Kidney (tissue), 10 donors: ENCODE measurements at regions not wholly inside any gene's neighbourhood (a gene's known extent, or its start where the extent isn't known, plus 50 kb on each side); places are given as distances from the start of the nearest gene placed in this dataset.
"Not testable (repeated sequence)": the region's sequence is repeated elsewhere in the genome, so short reads cannot be mapped to it uniquely, and the experiment has no call there.

ENCODE experiments used
- DNase-seq, 5 donors: peaks; one replicate each; pipeline ENCODE4 v3.0.0-alpha.2; 2013 to 2020
- FAIRE-seq: peaks from 2 replicates; lab custom pipeline; 2012; peaks lifted over from hg19 to GRCh38; lab: Jason Lieb, UNC
- H3K27ac ChIP-seq, 2 donors: one replicate each; pipeline ENCODE4 v1.7.0; 2013; ENCODE audit warnings: low read depth in 2 of 2, low read length in 2 of 2, inconsistent platforms in 1 of 2
- H3K27me3 ChIP-seq: one replicate; pipeline ENCODE4 v1.7.1; 2013; ENCODE audit warnings: low read length, inconsistent platforms; ENCODE audit not compliant: control insufficient read depth, insufficient read depth
- H3K36me3 ChIP-seq, 3 donors: one replicate each; pipeline versions ENCODE4 v1.7.0 to v1.7.1; 2013; ENCODE audit warnings: low read length in 3 of 3, control low read depth in 1 of 3, inconsistent platforms in 1 of 3; ENCODE audit not compliant: insufficient read depth in 3 of 3, control insufficient read depth in 2 of 3
- H3K4me1 ChIP-seq, 3 donors: one replicate each; pipeline versions ENCODE4 v1.7.0 to v1.7.1; 2013; ENCODE audit warnings: low read length in 3 of 3, inconsistent platforms in 1 of 3, low read depth in 1 of 3; ENCODE audit not compliant: control insufficient read depth in 2 of 3, insufficient read depth in 2 of 3
- H3K4me3 ChIP-seq, 3 donors: one replicate each; pipeline versions ENCODE4 v1.7.0 to v1.8.1; 2013; ENCODE audit warnings: low read length in 3 of 3, control low read depth in 1 of 3, inconsistent platforms in 1 of 3
- H3K9ac ChIP-seq, 3 donors: one replicate each; pipeline versions ENCODE4 v1.7.0 to v1.7.1; 2013; ENCODE audit warnings: low read length in 3 of 3, control low read depth in 1 of 3, inconsistent platforms in 1 of 3
- H3K9me3 ChIP-seq, 3 donors: one replicate each; pipeline versions ENCODE4 v1.7.0 to v1.7.1; 2013; ENCODE audit warnings: low read length in 3 of 3, control low read depth in 1 of 3, inconsistent platforms in 1 of 3; ENCODE audit not compliant: control insufficient read depth in 2 of 3, insufficient read depth in 1 of 3
- intact Hi-C: fragments of 100-400 bp; cut with DNase I; formaldehyde crosslinking; loops from one replicate; pipeline ENCODE4 v1.11.1; 2022
- donor health status: control.
- donor health status: control.
- donor health status: DM: yes; HTN: yes; CAD: no.
- donor health status: Normal renal cell carcinoma (clear cell type).

DNA sequence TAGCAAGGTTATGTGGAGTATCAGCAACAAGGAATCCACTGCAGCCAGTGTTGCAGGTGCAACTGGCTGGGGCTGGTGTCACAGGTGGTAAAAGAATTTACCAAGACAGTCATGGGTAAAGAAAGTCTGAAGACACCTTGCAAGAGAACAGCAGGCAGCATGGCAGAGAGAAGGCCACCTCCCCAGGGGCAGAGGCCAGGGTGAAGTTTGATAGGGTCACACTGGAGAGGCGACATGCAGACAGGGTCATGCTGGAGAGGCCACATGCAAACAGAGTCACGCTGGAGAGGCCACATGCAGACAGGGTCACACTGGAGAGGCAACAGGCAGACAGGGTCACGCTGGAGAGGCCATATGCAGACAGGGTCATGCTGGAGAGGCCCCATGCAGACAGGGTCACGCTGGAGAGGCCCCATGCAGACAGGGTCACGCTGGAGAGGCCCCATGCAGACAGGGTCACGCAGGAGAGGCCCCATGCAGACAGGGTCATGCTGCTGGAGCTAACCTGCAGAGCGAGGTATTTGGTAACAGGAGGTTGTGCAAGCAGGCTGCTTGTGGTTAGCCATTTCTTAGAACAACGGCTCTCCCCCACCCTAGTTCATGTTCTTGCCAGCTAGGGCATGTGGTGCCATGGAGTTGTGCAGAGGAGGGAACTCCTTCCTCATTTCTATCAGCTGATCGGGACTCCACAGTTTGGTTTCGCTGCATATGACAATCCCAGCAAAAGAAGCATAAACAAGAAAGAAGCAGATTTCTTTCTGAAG, 188.2 kb upstream of the FOXD4L5 start:
- FAIRE-seq, intact Hi-C loops: not testable (repeated sequence)

DNA sequence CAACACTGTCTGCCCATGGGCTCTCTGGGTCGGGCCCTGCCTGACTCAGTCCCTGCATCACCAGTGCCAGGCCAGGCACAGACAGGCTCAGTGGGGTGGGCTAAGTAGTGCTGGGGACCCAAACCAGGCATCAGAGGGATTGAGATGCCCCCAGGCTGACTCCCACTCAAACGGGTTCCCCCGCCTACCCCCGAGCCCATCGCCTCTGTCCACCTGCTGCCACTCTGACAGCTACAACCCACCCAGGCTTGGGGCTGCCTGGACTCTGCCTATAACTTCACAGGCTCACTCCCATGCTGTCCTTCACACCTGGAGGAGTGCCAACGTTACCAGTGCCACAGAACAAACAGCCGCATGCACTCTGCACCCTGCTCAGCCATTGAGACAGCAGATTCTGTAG, 186.1 kb upstream of the FOXD4L5 start:
- intact Hi-C loops, H3K36me3 ChIP-seq, H3K27me3 ChIP-seq, H3K9me3 ChIP-seq, FAIRE-seq, H3K4me3 ChIP-seq, H3K9ac ChIP-seq, H3K4me1 ChIP-seq, H3K27ac ChIP-seq, DNase-seq: not testable (repeated sequence)

More for the DNA sequence above, 188.2 kb upstream of the FOXD4L5 start:
- H3K36me3 ChIP-seq, H3K9me3 ChIP-seq, H3K4me1 ChIP-seq, H3K27ac ChIP-seq, DNase-seq, H3K27me3 ChIP-seq, H3K9ac ChIP-seq, H3K4me3 ChIP-seq: not testable (repeated sequence)

DNA sequence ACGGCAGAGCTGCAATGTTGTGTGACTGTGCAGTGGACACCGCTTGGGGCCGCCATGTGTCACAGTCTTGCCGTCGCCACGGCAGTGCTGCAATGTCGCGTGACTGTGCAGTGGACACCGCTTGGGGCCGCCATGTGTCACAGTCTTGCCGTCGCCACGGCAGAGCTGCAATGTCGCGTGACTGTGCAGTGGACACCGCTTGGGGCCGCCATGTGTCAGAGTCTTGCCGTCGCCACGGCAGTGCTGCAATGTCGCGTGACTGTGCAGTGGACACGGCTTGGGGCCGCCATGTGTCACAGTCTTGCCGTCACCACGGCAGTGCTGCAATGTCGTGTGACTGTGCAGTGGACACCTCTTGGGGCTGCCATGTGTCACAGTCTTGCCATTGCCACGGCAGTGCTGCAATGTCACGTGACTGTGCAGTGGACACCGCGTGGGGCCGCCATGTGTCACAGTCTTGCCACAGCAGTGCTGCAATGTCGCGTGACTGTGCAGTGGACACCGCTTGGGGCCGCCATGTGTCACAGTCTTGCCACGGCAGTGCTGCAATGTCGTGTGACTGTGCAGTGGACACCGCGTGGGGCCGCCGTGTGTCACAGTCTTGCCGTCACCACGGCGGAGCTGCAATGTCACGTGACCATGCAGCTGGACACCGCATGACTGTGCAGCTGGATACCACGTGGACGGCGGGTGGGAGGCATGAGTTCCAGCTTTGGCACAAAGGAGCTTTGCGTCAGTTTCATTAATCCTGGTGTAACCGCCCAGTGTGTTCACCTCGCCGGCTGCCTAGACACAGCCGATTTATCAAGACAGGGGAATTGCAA, 182.1 kb upstream of the FOXD4L5 start:
- H3K4me1 ChIP-seq, H3K27ac ChIP-seq, FAIRE-seq, H3K4me3 ChIP-seq, H3K36me3 ChIP-seq, H3K27me3 ChIP-seq, H3K9ac ChIP-seq, DNase-seq, H3K9me3 ChIP-seq, intact Hi-C loops: not testable (repeated sequence)

DNA sequence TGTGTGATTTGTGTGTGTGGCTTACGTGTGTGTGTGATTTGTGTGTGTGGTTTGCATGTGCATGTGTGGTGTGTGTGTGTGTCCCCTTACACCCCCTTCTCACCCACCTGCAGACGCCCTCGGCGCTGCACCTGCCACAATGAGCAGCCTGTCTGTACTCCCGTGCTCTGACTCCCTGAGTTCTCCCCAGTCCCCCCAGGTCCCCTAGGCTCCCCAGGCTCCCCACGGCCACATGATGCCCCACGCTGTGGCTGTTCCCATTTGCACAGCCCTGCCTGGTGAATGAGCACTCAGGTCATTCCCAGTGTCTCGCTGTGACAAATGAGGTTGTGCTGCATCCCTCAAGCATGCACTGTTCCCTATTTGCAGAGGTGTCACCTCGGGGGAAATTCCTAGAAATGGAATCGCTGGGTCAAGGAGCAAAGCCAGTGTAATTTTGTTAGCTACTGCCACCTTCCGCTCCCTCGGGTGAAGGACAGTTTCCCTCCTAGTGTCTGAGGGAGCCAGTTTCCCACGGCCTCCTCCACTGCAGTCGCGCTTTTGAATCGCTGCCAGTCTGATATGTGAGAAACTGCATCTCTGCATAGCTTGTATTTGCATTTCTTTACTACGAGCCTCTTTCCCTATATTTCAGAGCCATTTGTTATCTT, 180.4 kb upstream of the FOXD4L5 start:
- H3K9ac ChIP-seq, DNase-seq, H3K4me3 ChIP-seq, H3K36me3 ChIP-seq, intact Hi-C loops, H3K4me1 ChIP-seq, H3K27me3 ChIP-seq, FAIRE-seq, H3K9me3 ChIP-seq, H3K27ac ChIP-seq: not testable (repeated sequence)

DNA sequence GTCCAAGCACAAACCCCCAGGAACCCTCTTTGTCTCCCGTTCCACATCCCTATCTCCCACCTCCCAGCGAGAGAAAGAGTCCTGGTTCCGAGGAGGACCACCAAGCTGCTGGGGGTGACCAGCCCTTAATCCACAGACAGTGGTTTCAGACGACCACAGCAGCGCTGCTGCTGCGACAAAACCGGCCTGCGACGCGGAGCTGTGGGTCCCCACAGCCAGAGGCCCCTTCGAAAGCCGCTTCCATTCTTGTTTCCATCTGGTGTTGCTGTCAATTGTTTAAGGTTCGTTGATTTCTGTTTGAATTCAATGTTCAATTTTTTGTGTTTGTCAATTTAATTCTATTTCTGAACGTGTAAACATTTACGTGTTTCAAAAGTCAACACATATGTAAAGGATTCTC, 177.5 kb upstream of the FOXD4L5 start:
- FAIRE-seq, H3K27me3 ChIP-seq, DNase-seq, H3K9me3 ChIP-seq, H3K4me1 ChIP-seq, intact Hi-C loops, H3K36me3 ChIP-seq, H3K27ac ChIP-seq, H3K4me3 ChIP-seq, H3K9ac ChIP-seq: not testable (repeated sequence)
